Nephron progenitor cell (in vitro differentiated cells): ENCODE measurements at regions not wholly inside any gene's neighbourhood (a gene's known extent, or its start where the extent isn't known, plus 50 kb on each side); places are given as distances from the start of the nearest gene placed in this dataset.

ENCODE experiments used
- DNase-seq: peaks from one replicate; pipeline ENCODE4 v3.0.0; 2021
- H3K27ac Mint-ChIP-seq: 2 replicates; pipeline ENCODE4 v1.8.0; 2021; ENCODE audit warnings: mild to moderate bottlenecking, moderate library complexity, mixed read lengths
- H3K27me3 Mint-ChIP-seq: 2 replicates; pipeline ENCODE4 v1.8.0; 2021; ENCODE audit warnings: mild to moderate bottlenecking, low read depth, mixed read lengths; ENCODE audit not compliant: poor library complexity
- H3K36me3 Mint-ChIP-seq: 2 replicates; pipeline ENCODE4 v1.8.0; 2021; ENCODE audit warnings: low read depth, mixed read lengths
- H3K4me1 Mint-ChIP-seq: 2 replicates; pipeline ENCODE4 v1.8.0; 2021; ENCODE audit warnings: mixed read lengths
- H3K4me3 Mint-ChIP-seq: 2 replicates; pipeline ENCODE4 v1.8.0; 2021; ENCODE audit warnings: mild to moderate bottlenecking, moderate library complexity, mixed read lengths
- H3K9me3 Mint-ChIP-seq: 2 replicates; pipeline ENCODE4 v1.8.0; 2021; ENCODE audit warnings: mild to moderate bottlenecking, moderate library complexity, mixed read lengths
- CTCF ChIP-seq: fragments of 200-600 bp; sonication (generic); IDR thresholded peaks from 2 replicates; pipeline ENCODE4 v1.5.0; 2021; ENCODE audit warnings: antibody characterized with exemption

- H3K27me3 Mint-ChIP-seq: peaks cover 4% of the 10 kb centered on the region
Observed at GRCh38 chr3:944786-945185, 148.0 kb upstream of the CNTN6 start.

GRCh38 chr3:945738-946137 is 147.1 kb upstream of the CNTN6 start:
- Mint-ChIP-seq H3K36me3 (no peaks in the 10 kb centered on the region), H3K27ac (no peak overlapping the region), H3K4me1 (no peaks in the 10 kb centered on the region), H3K9me3 (no peaks in the 10 kb centered on the region), H3K27me3 (peaks cover 4% of the 10 kb centered on the region), H3K4me3 (no peak overlapping the region)
- DNase-seq: no peak
- TF ChIP-seq CTCF: no peak

More at GRCh38 chr3:944786-945185, 148.0 kb upstream of the CNTN6 start:
- TF ChIP-seq CTCF: no peak
- Mint-ChIP-seq H3K4me1 (no peaks in the 10 kb centered on the region), H3K36me3 (no peaks in the 10 kb centered on the region), H3K4me3 (no peak overlapping the region), H3K9me3 (no peaks in the 10 kb centered on the region), H3K27ac (no peak overlapping the region)
- no peak for DNase-seq

GRCh38 chr3:952906-953305 is 139.9 kb upstream of the CNTN6 start:
- peaks cover 2% of the 10 kb centered on the region for H3K4me1 Mint-ChIP-seq
- TF ChIP-seq CTCF: no peak

GRCh38 chr3:963255-963654 is 129.6 kb upstream of the CNTN6 start:
- DNase-seq: no peak
- no peaks in the 10 kb centered on the region for H3K27me3 Mint-ChIP-seq
- peaks cover 27% of the 10 kb centered on the region for H3K4me1 Mint-ChIP-seq
- no peak overlapping the region for H3K4me3 Mint-ChIP-seq
- H3K27ac Mint-ChIP-seq: peak overlapping the region; percentile 80
- H3K36me3 Mint-ChIP-seq: no peaks in the 10 kb centered on the region
- peaks cover 13% of the 10 kb centered on the region for H3K9me3 Mint-ChIP-seq
- no peak for TF ChIP-seq CTCF

More at GRCh38 chr3:952906-953305, 139.9 kb upstream of the CNTN6 start:
- H3K4me3 Mint-ChIP-seq: no peak overlapping the region
- no peaks in the 10 kb centered on the region for H3K36me3 Mint-ChIP-seq
- H3K9me3 Mint-ChIP-seq: no peaks in the 10 kb centered on the region
- no peak overlapping the region for H3K27ac Mint-ChIP-seq
- H3K27me3 Mint-ChIP-seq: peaks cover 3% of the 10 kb centered on the region
- DNase-seq: no peak

- no peak overlapping the region for H3K4me3 Mint-ChIP-seq
- peaks cover 13% of the 10 kb centered on the region for H3K9me3 Mint-ChIP-seq
- no peak for DNase-seq
- no peaks in the 10 kb centered on the region for H3K36me3 Mint-ChIP-seq
- TF ChIP-seq CTCF: no peak
- H3K4me1 Mint-ChIP-seq: peaks cover 24% of the 10 kb centered on the region
- peak overlapping the region; percentile 49 for H3K27ac Mint-ChIP-seq
- no peaks in the 10 kb centered on the region for H3K27me3 Mint-ChIP-seq
Observed at GRCh38 chr3:963755-964154, 129.1 kb upstream of the CNTN6 start.

GRCh38 chr3:965826-966225 is 127.0 kb upstream of the CNTN6 start:
- TF ChIP-seq CTCF: no peak
- no peak for DNase-seq
- Mint-ChIP-seq H3K4me3 (no peak overlapping the region), H3K4me1 (peaks cover 24% of the 10 kb centered on the region), H3K36me3 (no peaks in the 10 kb centered on the region), H3K27ac (no peak overlapping the region), H3K9me3 (peaks cover 7% of the 10 kb centered on the region), H3K27me3 (peaks cover 6% of the 10 kb centered on the region)
